HG02870 (cell line): ENCODE measurements at regions not wholly inside any gene's neighbourhood (a gene's known extent, or its start where the extent isn't known, plus 50 kb on each side); places are given as distances from the start of the nearest gene placed in this dataset.
"Not testable (repeated sequence)": the region's sequence is repeated elsewhere in the genome, so short reads cannot be mapped to it uniquely, and the experiment has no call there.

ENCODE experiments used
- ATAC-seq: cut with Tn5 transposase; IDR thresholded peaks from one replicate; pipeline ENCODE4 v1.9.1; 2021; ENCODE audit warnings: mild to moderate bottlenecking, moderate library complexity; ENCODE audit not compliant: unreplicated experiment

DNA sequence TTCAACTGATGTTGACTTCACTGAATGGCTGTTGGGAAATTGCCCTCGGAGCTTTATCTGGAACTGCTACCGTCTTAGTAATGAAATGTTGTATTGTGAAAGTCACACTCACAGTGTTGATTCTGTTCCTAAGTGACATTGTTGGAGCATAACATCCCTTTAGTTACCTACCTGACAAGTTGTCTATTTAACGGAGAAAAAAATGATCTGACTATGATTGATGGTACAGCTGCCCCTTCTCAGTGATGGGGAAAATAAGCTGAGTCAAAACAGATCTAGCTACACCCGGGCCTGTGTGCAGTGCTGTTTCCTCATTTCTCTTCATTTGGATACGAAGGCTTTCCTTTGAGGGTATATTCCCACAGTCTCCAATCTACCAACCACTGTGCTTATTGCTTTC lies 472.3 kb upstream of the BRINP3 start:
- ATAC-seq: no peak

- no peak for ATAC-seq
These were observed 479.9 kb upstream of the BRINP3 start for GRCh38 chr1:190957565-190957964.

DNA sequence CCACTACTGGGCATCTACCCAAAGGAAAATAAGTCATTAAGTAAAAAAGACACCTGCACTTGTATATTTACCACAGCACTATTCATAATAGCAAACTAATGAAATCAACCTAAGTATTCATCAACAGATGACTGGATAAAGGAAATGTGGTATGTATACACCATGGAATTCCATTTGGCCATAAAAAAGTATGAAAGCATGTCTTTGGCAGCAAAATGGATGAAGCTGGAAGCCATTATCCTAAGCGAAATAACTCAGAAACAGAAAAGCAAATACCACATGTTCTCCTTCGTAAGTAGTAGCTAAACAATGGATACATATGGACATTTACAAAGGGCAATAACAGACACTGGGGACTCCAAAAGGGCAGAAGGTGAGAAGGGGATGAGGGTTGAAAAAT lies 485.7 kb upstream of the BRINP3 start:
- no peak for ATAC-seq

GRCh38 chr1:190975827-190976226 lies 498.2 kb upstream of the BRINP3 start:
- no peak for ATAC-seq

DNA sequence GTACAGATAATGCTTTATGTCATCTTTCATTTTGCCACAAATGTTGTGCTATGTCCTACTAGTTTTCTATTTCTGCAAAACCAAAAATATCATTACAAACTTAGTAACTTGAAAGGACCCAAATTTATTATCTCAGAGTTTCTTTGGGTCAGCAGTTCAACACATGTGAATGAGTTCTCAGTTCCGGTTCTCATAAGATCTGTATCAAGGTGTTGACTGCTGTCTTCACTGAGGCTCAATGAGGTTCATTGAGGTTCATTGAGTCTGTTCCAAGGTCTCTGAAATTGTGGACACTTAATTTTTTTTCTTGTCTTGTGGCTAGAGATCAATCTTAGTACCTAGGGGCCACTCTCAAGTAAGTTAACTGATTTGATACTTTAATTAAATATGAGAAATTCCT lies 525.1 kb upstream of the BRINP3 start:
- ATAC-seq: no peak

GRCh38 chr1:191016765-191017164 lies 539.1 kb upstream of the BRINP3 start:
- no peak for ATAC-seq

GRCh38 chr1:191022856-191023255 lies 545.2 kb upstream of the BRINP3 start:
- no peak for ATAC-seq

DNA sequence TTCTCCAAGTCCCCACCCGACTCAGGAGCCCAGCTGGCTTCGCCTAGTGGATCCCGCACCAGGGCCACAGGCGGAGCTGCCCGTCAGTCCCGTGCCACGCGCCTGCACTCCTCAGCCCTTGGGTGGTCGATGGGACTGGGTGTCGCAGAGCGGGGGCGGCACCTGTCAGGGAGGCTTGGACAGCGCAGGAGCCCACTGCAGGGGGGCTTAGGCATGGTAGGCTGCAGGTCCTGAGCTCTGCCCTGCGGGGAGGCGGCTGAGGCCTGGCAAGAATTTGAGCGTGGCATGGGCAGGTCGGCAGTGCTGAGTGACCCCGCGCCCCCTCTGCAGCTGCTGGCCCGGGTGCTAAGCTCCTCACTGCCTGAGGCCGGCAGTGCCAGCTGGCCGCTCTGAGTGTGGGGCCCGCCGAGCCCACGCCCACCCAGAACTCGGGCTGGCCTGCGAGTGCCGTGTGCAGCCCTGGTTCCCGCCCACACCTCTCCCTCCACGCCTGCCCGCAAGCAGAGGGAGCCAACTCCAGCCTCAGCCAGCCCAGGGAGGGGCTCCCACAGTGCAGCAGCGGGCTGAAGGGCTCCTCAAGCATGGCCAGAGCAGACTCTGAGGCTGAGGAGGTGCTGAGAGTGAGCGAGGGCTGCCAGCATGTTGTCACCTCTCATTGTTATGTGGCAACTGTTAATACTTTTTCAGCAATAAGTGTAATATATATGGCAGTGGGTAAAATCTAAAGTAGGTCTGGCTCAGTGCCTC lies 548.4 kb upstream of the BRINP3 start:
- no peak for ATAC-seq

GRCh38 chr1:191026828-191027227 lies 549.2 kb upstream of the BRINP3 start:
- no peak for ATAC-seq

GRCh38 chr1:191034132-191034531 lies 556.5 kb upstream of the BRINP3 start:
- no peak for ATAC-seq

GRCh38 chr1:191043066-191043465 lies 565.4 kb upstream of the BRINP3 start:
- no peak for ATAC-seq

DNA sequence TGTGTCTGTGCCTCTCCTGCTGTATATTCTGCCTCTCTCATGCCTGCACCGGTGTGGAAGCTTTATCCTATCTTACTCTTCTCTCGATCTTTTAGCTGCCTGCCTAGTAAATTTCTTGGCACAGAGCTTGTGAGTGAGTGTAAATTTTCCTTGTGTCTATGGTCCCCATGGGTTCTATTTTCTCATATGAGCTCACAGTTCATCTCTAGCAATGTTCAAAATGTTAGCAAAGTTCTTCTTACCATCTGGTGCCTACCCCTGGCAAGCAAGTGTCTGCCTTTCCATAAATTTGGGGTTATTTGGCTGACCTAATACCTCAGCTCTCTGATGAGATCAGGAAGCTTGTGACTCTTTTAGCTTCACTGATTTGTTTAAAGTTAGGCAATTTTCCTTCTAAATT lies 572.1 kb upstream of the BRINP3 start:
- no peak for ATAC-seq

GRCh38 chr1:191052888-191053287 lies 575.2 kb upstream of the BRINP3 start:
- ATAC-seq: no peak

- ATAC-seq: no peak
These were observed 587.7 kb upstream of the BRINP3 start for GRCh38 chr1:191065346-191065745.

GRCh38 chr1:191065771-191066170 lies 588.1 kb upstream of the BRINP3 start:
- no peak for ATAC-seq

- no peak for ATAC-seq
These were observed 597.2 kb upstream of the BRINP3 start for GRCh38 chr1:191074881-191075280.

DNA sequence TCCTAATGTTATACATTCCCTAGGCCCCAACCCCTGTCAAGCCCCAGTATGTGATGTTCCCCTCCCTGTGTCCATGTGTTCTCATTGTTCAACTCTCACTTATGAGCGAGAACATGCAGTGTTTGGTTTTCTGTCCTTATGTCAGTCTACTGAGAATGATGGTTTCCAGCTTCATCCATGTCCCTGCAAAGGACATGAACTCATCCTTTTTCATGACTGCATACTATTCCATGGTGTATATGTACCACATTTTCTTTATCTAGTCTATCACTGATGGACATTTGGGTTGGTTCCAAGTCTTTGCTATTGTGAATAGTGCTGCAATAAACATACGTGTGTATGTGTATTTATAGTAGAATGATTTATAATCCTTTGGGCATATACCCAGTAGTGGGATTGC lies 605.4 kb upstream of the BRINP3 start:
- ATAC-seq: not testable (repeated sequence)

- ATAC-seq: no peak
These were observed 607.5 kb upstream of the BRINP3 start for GRCh38 chr1:191085121-191085520.

DNA sequence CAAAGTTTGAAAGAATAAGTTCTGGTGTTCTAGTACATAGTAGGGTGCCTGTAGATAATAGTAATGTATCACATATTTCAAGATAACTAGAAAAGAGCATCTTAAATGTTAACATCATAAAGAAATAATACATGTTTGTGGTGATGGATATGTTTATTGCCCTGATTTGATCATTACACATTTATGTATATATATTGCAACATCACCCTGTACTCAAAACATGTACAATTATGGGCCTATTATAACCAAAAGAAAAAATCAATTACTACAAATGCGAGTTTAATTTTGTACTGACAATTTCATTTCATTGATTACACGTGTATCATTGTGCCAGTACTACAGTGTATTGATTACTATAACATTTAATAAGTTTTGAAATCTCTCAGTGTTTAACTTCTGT lies 609.2 kb upstream of the BRINP3 start:
- ATAC-seq: no peak

DNA sequence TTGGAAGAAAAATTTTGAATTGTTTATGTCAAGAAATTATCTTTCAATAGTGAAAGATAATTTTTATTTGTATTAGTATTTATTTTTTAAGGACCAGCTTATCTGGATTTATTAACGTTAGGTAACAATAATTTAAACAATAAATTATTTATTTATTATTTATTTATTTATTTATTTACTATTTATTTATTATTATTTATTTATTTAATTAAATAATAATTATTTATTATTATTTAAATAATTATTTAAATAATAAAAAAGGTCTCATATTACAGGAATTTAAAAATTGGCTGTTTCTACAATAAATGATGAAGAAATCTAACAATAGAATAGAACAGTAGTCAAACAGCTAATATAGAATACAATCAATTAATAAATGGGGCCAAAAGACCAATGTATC lies 618.7 kb upstream of the BRINP3 start:
- no peak for ATAC-seq

- no peak for ATAC-seq
These were observed 622.0 kb upstream of the BRINP3 start for GRCh38 chr1:191099696-191100095.

GRCh38 chr1:191101960-191102359 lies 624.3 kb upstream of the BRINP3 start:
- no peak for ATAC-seq

GRCh38 chr1:191125950-191126349 lies 648.3 kb upstream of the BRINP3 start:
- no peak for ATAC-seq
